GM19395 (cell line): ENCODE measurements at regions not wholly inside any gene's neighbourhood (a gene's known extent, or its start where the extent isn't known, plus 50 kb on each side); places are given as distances from the start of the nearest gene placed in this dataset.

Experiments
- ATAC-seq: cut with Tn5 transposase; IDR thresholded peaks from one replicate; pipeline ENCODE4 v1.9.1; 2021; ENCODE audit warnings: mild to moderate bottlenecking, moderate library complexity; ENCODE audit not compliant: unreplicated experiment

DNA sequence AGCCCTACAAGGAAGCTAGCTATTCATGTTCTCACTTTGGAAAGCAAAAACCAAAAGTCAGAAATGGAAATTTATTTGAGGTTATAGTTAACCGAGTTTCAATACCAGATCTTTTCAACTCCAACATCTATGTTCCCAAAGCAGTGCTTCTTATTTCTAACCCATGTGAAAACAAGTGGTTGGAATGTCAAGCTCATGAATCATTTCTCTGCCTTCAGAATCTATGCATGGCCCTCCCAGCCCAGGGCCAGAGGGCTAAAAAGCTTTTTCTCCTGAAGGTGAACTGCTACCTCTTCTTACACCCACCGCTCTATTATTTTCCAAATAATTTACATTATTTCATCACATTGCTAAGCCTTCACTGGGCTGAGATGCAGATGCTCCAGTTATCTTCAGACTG lies 158.4 kb downstream of the SP3 start:
- no peak for ATAC-seq

DNA sequence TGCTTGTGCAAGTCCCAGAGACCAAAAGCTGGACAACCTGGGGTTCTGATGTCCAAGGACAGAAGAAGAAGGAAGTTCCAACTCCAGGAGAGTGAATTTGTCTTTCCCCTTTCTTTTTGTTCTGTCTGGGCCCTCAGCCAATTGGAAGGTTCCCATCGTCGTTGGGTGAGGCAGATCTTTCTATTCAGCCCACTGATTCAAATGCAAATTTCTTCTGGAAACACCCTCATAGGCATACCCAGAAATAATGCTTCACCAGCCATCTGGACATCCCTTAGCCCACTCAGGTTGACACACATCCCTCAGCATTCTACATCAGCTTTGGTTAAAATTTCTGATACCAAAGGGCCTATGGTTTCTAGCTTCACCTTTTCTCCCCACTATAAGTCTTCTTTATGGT lies 156.5 kb downstream of the SP3 start:
- ATAC-seq: no peak

DNA sequence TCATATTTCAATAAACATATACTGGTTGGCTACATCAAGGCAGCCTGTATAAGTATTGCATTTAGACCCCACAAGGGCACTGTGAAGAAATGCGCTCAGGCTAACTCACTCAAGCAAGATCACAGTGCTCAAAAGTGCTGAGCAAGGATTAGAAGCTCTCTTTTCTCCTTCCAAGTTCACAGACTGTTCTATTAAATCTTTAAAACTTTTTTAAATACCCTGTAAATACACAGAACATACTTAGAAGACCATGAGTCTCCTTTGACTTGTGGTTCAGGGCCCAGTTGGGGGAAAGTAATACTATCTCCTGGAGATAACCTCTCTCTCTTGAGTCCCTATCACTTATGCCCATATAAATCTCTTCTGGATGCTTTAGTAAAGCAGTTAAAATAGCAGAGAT lies 152.9 kb downstream of the SP3 start:
- ATAC-seq: no peak

DNA sequence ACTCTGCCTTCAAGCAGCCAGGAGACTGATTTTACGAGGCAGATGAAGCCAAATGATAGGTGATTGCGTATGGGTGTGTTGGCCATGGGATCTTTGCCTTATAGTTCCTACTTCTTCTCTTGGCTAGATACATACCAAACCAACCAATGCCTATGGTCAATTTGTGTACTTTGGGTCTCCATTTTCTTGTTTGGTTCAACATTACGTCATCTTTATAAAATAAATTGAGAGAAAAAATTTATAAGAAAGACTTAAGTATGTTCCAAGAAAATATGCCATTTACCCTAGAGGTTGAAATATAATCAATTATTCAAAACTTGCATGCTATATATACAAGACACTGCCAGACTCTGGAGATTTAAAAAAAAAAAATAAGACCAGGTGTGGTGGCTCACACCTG lies 150.9 kb downstream of the SP3 start:
- ATAC-seq: no peak

DNA sequence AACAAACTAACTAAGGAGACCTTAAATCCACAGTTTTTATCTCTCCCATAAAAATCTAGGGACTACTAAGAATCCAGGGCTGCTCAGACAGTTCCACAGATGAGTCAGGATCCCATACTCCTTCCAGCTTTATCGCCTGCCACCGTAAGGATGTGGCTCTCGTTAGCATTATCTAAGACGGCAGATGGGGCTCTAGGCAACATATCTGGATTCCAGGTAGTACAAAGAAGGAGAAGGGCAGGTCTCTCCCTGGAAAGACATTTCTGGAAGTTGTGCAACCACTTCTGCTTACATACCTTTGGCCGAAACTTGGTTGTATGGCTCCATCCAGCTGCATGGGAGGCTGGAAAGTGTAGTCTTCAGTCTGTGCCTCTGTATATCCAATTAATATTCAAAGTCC lies 149.4 kb downstream of the SP3 start:
- ATAC-seq: no peak

DNA sequence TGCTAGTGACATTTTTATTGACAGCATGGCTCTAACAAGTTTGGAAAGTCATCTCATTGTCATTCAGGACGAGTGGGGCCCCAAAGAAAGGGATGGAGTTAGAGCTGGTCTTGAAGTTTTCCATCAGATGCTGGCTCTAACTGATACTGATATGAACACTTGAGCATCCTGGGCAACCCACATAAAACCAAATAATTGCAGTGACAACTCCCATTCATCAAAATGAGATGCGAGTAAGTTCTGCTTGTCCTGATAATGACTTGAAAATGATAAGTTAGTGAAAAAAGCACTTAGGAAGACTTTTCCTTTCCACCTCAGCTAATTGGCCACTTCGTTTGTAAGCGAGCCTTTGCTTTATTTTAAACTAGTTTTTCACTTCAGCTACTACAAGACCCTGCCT lies 147.6 kb downstream of the SP3 start:
- ATAC-seq: no peak

DNA sequence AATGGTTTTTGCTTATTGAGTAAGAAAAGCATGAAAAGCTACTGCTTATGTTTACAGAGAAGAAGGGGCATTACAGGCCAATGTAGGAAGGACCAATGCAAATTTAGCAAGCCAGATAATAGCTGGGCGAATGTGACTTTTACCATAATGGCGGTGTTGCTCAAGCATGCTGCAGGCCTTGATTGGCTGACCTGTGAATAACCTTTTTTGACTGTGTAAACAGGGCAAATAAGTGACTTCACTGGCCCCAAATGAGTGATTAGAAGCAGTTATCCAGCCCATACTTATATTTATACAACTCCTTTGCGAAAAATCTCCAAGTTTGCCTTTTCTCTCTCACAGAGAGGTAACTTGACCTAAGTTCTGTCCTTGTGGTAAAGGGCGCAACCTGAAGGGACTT lies 146.9 kb downstream of the SP3 start:
- ATAC-seq: no peak

DNA sequence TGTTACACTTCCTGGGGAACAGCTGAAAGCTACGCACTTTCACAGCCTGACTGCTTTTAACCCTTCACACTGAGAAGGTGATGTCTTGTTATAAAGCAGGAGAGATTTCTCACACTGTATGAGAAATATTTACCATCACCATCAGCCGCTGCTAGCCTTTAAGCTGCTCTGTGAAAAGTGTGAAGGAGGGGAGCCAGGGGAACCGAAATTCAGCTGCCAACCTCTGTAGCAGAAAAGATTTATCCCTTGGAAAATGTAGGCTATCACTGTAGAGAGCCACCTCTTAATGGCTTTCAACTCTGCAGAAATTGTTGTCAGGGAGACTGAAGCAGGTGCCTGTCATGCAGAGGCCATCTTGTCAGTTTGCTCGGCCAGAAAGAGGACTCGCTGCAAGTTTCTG lies 145.3 kb downstream of the SP3 start:
- ATAC-seq: no peak

DNA sequence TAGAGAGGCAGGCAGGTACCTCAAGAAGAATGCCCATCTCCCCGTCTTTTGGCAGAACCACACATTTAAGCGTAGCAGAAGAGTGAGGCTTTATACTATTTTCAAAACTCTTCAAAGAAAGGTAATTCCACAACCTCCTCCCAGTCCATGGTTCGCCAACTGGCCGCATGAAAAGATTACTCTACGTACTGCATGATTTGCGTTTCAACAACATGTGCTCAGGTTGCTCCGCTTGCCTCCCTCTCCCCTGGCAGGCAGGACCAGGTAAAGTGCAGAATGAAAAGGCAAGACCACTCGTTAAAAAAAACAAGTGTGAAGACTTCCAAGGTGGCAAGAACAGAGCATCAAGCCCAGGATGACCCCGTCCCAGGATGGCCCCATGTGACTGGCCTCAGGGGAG lies 143.7 kb downstream of the SP3 start:
- ATAC-seq: no peak

DNA sequence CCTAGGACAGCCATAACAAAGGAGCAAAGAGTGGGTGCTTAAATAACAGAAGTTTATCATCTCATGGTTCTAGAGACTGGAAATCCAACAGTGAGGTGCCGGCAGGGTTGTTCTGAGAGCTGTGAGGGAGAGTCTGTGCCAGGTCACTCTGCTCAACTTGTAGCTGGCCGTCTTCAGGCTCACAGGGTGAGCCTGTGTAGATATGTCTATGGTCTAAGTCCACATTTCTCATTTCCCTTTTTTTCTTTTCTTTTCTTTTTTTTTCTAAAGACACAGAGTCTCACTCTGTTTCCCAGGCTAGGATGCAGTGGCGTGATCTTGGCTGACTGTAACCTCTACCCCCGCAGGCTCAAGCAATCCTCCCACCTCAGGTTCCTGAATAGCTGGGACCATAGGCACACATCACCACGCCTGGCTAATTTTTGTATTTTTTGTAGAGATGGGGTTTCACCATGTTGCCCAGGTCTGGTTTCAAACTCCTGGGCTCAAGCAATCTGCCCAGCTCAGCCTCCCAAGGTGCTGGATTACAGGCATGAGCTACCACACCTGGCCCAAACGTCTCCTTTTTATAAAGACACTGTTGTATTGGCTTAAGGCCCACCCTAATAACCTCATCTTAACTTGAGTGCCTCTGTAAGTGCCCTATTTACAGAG lies 142.2 kb downstream of the SP3 start:
- no peak for ATAC-seq

DNA sequence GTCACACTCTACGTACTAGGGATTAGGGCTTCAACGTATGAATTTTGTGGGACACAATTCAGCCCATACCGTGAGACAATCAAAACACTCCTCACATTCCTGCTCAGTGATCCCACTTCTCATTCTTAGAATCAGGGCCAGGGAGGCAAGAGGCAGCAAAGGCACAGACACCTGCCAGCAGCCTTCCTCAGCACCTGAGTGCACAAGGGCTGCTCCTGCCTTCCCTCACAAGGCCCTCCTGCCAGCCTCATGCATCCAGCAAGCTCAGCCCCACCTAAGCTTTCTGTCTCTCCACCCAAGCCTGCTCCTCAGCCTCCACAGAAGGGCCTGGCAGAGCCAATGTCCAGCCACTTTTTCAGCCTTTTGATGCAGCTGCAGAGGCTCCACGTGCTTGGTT lies 141.6 kb downstream of the SP3 start:
- ATAC-seq: no peak

DNA sequence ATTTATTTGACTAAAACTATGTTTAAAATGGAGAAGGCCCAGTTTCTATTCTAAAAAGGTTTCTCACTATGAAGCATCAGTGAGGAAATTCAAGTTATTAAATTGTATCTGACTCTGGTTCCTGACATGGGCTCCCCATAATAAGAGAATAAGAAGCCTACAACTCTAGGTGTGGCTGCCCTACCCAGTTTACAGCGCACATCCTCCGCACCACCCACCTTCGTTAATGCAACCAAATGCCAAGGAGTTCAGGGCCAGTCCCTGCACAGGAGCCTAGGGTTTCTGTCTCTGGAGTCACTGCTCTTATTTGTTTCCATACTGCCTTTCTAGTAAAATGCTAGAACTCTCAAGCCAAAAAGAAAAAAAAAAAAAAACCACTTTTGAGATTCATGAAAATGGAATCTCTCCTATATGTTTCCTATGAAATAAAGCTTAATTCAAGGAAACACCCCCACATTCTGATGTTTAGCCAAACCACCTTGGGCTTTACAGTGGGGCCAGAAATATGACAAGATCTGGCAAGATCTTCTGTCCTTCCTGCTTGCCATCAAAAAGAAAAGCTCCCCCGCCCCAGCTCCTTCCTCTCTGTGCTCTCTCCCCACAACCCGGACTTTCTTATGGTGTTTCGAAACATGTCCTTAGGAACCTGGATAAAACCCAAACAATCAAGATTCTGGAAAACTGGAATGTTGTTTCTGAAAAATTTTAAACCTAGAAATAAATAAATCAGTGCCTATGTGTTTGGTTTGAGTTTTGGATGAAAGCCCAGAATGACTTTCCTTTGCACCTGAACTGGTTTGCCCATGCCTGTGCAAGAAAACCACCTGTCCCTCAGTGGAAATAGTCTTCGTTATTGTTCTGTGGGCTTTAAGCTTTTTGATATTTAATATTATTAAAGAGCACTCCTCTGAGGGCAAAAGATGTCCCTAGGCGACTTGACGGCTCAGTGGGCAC lies 136.7 kb downstream of the SP3 start:
- no peak for ATAC-seq

DNA sequence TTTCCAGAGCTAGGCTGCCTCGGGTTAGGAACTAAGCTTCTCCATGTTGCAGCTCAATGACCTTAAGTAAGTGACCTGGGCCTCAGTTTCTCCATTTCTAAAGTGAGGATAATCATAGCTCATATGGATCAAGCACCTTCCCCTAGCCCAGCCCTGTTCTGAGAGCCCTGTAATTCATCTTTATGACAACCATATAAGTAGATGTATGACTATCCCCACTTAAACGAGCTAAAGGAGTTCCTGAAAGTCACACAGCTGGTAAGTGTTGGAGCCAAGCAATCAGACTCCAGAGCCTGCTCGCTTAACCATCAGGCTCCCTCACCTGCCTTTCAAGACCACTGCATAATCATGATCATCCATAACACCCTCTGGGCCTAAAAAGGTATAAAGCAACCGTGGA lies 135.4 kb downstream of the SP3 start:
- ATAC-seq: no peak

DNA sequence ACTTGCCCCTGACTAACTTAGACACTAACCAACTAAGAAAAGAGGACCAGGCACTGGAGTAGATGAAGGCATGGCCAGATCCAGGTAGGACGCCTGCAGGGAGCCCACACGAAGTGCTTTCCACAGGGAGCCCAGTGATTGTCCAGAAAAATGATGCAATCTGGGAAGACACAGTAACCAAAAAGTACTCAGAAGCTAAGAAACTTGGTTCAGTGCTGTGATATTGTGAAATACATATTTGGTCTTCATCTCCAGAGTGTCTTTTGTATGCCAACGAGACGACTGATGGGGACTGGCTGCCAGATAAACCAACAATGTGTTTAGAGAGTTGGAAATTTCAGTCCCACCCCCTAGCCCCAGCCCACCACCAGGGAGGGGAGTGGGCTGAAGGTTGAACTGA lies 135.0 kb downstream of the SP3 start:
- ATAC-seq: no peak

DNA sequence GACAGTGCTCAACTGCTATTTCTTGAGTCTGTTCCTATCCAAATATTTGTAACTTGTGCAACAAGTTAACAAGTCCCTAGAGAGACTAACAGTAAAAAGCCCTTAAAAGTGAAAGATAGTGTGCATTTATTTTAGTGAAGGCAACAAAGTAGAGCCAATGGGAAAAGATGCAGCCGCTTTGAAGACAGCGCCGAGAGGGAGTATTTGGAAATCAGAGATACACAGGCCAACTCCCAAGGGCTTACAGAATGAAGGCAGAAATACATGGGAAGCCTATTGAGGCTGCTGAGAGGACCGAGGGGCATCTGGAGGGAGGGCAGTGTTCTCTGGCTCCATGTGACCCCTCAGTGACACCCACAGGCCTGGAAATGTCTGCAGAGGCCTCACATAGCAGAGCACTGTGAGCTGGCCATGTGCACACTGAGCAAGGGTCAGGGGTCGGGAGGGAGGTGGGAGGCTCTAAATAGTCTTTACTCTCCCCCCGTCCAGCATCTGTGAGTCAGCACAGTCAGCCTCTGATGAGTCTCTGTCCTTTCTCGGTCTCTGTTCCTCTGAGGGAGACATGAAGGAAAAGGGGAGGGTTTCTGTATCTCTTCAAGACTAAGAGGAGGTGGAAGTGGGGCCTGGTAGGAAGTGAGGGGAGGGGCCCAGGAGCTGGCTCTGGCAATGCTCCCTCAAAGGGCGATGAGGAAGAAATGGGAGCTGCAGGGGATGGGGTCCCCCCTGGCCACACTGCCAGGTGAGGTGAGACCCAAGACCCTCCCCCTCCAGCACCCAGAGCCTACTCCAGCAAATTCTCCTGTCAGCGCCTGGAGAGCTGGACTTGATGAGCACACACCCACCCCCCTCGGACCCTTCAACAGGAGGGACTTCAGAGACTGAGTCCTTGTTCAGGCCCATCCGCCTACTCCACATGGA lies 133.6 kb downstream of the SP3 start:
- no peak for ATAC-seq

DNA sequence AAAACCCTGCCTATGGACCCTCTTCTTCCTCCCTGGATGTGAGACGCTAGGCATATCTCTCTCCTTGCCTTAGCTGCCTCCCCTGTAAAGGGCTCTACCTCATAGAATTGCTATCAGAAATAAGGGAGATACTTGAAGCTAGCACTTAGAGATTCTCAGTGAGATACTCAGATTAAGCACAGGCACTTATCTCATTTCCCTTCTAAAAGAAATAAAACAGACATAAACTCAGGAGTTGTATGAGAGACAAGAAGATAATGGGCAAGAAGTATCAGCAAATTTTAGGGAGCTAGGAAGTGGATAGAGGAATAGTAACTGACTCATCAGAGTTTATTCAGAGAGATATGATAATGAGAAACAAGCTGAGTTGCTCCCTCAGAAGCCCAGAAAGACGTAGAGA lies 131.0 kb downstream of the SP3 start:
- no peak for ATAC-seq

DNA sequence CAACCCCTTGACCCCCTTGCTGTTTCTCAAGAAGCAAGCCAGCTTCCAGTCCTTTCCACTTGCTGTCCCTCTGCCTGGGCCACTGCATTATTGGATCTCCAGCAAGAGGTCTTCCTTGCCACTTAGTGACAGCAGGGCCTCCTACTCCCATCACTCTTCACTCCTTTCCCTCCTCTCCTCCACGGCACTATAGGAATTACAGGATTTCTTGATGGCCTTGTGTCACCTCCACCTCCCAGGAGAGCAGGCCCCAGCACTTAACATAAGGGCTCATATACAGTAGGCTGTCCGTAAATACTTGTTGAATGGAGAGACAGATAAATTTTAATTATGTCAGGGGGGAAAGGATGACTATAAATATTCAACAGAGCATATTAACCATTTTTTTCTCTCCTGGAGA lies 129.4 kb downstream of the SP3 start:
- no peak for ATAC-seq

DNA sequence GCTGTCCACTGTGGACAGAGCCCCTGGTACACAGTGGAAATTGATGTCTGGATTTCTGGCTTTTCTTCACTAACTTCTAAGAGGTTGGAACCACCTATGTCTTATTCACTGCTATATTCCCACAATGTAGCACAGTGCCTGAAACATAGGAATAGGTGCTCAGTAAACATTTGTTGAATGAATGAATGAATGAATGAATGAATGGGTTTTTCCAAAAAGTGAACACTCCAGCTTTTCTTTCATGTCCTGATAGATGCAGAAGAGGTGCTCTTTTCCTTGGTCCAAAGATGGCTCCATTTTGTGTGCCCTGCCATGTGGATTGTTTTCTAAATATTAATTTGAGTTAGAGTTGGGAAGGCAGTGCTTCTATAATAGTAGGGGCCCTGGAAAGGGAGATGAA lies 124.1 kb downstream of the SP3 start:
- ATAC-seq: no peak

DNA sequence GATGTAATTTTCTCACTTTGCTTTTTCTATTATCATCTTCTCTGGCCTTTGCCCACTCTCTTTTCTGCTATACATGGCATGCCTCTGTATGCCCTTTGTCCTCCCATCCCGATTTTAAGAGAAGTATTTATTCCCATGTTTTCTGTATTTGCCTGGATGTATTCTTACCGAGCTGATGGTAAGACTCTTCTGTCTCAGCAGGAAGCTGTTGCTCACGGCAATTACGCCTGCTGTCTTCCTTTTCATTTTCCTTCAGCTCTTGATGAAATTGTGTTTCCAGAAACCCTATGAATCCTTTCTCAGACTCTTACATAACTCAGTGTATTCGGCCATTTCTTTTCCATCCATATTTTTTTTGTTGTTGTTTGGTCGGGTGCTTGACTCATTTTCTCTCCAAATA lies 121.6 kb downstream of the SP3 start:
- no peak for ATAC-seq

DNA sequence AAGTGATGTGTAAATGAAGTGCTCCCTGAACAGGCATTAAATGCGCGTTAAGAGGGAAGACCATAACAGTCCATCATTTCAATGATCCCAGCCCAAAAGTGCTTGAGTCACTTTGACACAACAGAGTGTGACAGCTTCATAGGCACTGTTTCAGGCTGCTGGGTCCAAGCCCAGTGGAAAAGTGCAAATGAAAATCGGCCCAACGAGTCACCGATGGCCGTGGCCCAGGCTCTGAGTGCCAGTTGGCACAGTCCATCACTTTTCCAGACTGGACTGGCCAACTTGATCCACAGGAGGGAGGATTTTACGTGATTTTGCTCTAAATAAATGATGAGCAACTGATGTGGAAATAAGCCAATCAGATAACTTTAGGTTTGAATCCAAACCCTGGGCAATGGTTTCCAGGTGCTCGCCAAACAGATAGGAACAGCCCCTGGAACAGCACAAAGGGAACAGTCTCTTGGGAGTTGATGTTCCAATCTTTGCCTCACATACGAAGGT lies 114.0 kb downstream of the SP3 start:
- no peak for ATAC-seq

DNA sequence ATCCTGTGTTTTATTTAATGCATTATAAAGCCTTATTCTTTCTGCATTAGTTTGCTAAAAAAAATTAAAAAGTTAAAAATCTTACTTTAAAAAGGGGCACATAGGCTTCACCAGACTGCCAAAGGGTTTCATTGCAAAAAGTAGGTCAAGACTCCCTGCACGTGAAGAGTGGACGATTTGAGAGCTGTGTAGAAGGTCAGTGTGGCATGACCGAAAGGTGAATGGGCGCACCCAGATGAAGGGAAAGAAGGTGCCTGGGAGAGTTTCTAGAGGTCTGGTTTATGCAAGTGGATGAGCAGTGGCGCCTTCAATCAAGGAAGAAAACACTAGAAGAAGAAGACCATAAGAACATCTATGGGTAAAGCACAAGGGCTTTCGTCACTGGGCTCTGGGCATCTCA lies 111.0 kb downstream of the SP3 start:
- no peak for ATAC-seq
